GM12878 (cell line): ENCODE measurements at regions not wholly inside any gene's neighbourhood (a gene's known extent, or its start where the extent isn't known, plus 50 kb on each side); places are given as distances from the start of the nearest gene placed in this dataset.

Experiments used
- ATAC-seq: fragments of 200-7000 bp; cut with Tn5 transposase; 3 replicates; pipeline ENCODE4 v1.9.1; 2020; ENCODE audit warnings: mild to moderate bottlenecking, moderate library complexity
- BruUV-seq: library from RNA; stranded (reverse); fragments of 400-500 nt; replicated peaks from 2 replicates; lab custom pipeline; 2021; lab: Mats Ljungman, UMichigan
- CTCF ChIA-PET: fragments of 300-600 bp; sonication (Branson Sonifier 250); formaldehyde crosslinking; extraction: SDS; loops from one replicate; lab custom pipeline; 2021; ENCODE audit warnings: inconsistent platforms; lab: Yijun Ruan, JAX
- POLR2A ChIA-PET: fragments of 350-600 bp; formaldehyde crosslinking; extraction: SDS; loops from one replicate; lab custom pipeline; 2021; ENCODE audit warnings: inconsistent platforms; lab: Charles Lee
- RAD21 ChIA-PET: fragments of 300-600 bp; sonication (Branson Sonifier 250); formaldehyde crosslinking; loops from one replicate; lab custom pipeline; 2023; ENCODE audit warnings: antibody characterized with exemption; ENCODE audit not compliant: unreplicated experiment; lab: Charles Lee
- SMC1A ChIA-PET: fragments of 300-600 bp; sonication (Branson Sonifier 250); formaldehyde crosslinking; loops from one replicate; lab custom pipeline; 2023; ENCODE audit not compliant: unreplicated experiment, uncharacterized antibody; lab: Charles Lee
- DNase-seq: peaks from one replicate; pipeline ENCODE4 v3.0.0-alpha.2; 2011; ENCODE audit warnings: low read depth, low spot score
- FAIRE-seq: peaks from 3 replicates; lab custom pipeline; 2011; peaks lifted over from hg19 to GRCh38; lab: Jason Lieb, UNC
- H2AFZ ChIP-seq: 2 replicates; pipeline ENCODE4 v1.6.0; 2011; ENCODE audit warnings: low read depth, low read length, control low read depth; ENCODE audit not compliant: control insufficient read depth
- H3K27ac ChIP-seq: 2 replicates; pipeline ENCODE4 v1.5.1; 2011; ENCODE audit warnings: control low read depth; ENCODE audit not compliant: control insufficient read depth, insufficient read depth
- H3K27me3 ChIP-seq, 2 experiments: replicated peaks in 1 of 2; 2 replicates each; pipeline versions ENCODE4 v1.6.0 to v1.6.1; 2011; ENCODE audit warnings: low read length in 1 of 2; ENCODE audit not compliant: control insufficient read depth in 2 of 2, insufficient read depth in 2 of 2
- H3K36me3 ChIP-seq, 2 experiments: 2 replicates each; pipeline ENCODE4 v1.5.1; 2011; ENCODE audit warnings: low read length in 1 of 2; ENCODE audit not compliant: control insufficient read depth in 2 of 2, insufficient read depth in 2 of 2
- H3K4me1 ChIP-seq: 2 replicates; pipeline ENCODE4 v1.6.1; 2011; ENCODE audit warnings: mild to moderate bottlenecking, low read length, moderate library complexity, mixed read lengths; ENCODE audit not compliant: control insufficient read depth, insufficient read depth
- H3K4me2 ChIP-seq: 2 replicates; pipeline ENCODE4 v1.6.0; 2011; ENCODE audit warnings: control low read depth; ENCODE audit not compliant: control insufficient read depth, insufficient read depth
- H3K4me3 ChIP-seq: fragments of 200-600 bp; sonication (generic); 2 replicates; pipeline ENCODE4 v1.5.1; 2016
- H3K79me2 ChIP-seq: 2 replicates; pipeline ENCODE4 v1.6.0; 2011; ENCODE audit warnings: low read length; ENCODE audit not compliant: control insufficient read depth, insufficient read depth
- H3K9ac ChIP-seq: 2 replicates; pipeline ENCODE4 v1.8.0; 2011; ENCODE audit warnings: low read length, control low read depth, mixed read lengths; ENCODE audit not compliant: control insufficient read depth, insufficient read depth
- H3K9me3 ChIP-seq: replicated peaks from 3 replicates; pipeline ENCODE4 v1.5.1; 2011; ENCODE audit warnings: mild to moderate bottlenecking, low read length; ENCODE audit not compliant: control insufficient read depth, insufficient read depth
- H4K20me1 ChIP-seq: 2 replicates; pipeline ENCODE4 v1.6.0; 2011; ENCODE audit not compliant: control insufficient read depth, insufficient read depth
- CTCF ChIP-seq, 3 experiments: IDR thresholded peaks in 2 of 3; conservative IDR thresholded peaks in 1 of 3; 2 replicates each; pipeline ENCODE4 v1.5.1; 2011; ENCODE audit warnings: low read depth in 3 of 3, low read length in 3 of 3, mild to moderate bottlenecking in 3 of 3, control low read depth in 2 of 3, moderate library complexity in 2 of 3, inconsistent platforms in 1 of 3, mixed read lengths in 1 of 3; ENCODE audit not compliant: control insufficient read depth in 2 of 3, insufficient read depth in 1 of 3; ENCODE audit errors: extremely low read depth in 1 of 3
- POLR2A ChIP-seq: IDR thresholded peaks from 2 replicates; pipeline ENCODE4 v1.6.1; 2011; ENCODE audit warnings: low read depth, mild to moderate bottlenecking, low read length
- YBX1 ChIP-seq: fragments of 450-650 bp; IDR thresholded peaks from 2 replicates; pipeline ENCODE4 v1.6.1; 2016; ENCODE audit warnings: antibody characterized with exemption
- ZBTB11 ChIP-seq: fragments of 450-650 bp; formaldehyde crosslinking; IDR thresholded peaks from 2 replicates; pipeline ENCODE4 v1.5.0; 2022; ENCODE audit warnings: mild to moderate bottlenecking, missing genetic modification characterization
- ZZZ3 ChIP-seq: IDR thresholded peaks from 2 replicates; pipeline ENCODE4 v1.6.1; 2011; ENCODE audit warnings: low read depth; ENCODE audit not compliant: control insufficient read depth, insufficient read length
- WGBS: methylation state at CpG from one replicate; pipeline ENCODE4 v1.1.6; 2016; ENCODE audit warnings: low lambda C conversion rate; ENCODE audit not compliant: insufficient replicate concordance, insufficient coverage; ENCODE audit errors: missing lambda C conversion rate; 5-methylcytosine and 5-hydroxymethylcytosine counted together
- in situ Hi-C: fragments of 300-500 bp; cut with MboI; formaldehyde crosslinking; loops from 9 replicates; pipeline ENCODE4 v1.14.3; 2018; ENCODE audit warnings: mixed read lengths
- intact Hi-C: fragments of 100-400 bp; cut with micrococcal nuclease; formaldehyde crosslinking; loops from one replicate; pipeline ENCODE4 v1.14.2; 2022; ENCODE audit not compliant: unreplicated experiment

GRCh38 chr11:45400591-45400990 lies 114.5 kb upstream of the SYT13 start:
- 30% methylated on average over 8 of the region's 8 CpGs for WGBS
- H3K4me3 ChIP-seq, result no peak overlapping the region
- ChIA-PET POLR2A (no interaction called here), SMC1A (no interaction called here), CTCF (no interaction called here), RAD21 (no interaction called here)
- peaks cover 0 to 2% of the 10 kb centered on the region in 2 experiments; a peak in 2 of 4 replicates for H3K27me3 ChIP-seq
- BruUV-seq, result no TSS peak
- ATAC-seq (no peak), DNase-seq (no peak), FAIRE-seq (no peak)
- no peaks in the 10 kb centered on the region for H3K36me3 ChIP-seq
- no peak overlapping the region for H2AFZ ChIP-seq
- H3K9ac ChIP-seq, result no peak overlapping the region
- no peak for TF ChIP-seq CTCF (IDR thresholded peaks at IDR 0.05 in 2 of 3, conservative IDR thresholded peaks at IDR 0.05 in 1 of 3; ENCODE audit: control insufficient read depth in 2 of 3, extremely low read depth in 1 of 3, insufficient read depth in 1 of 3, low read depth in 3 of 3, low read length in 3 of 3)
- no peak for TF ChIP-seq ZZZ3
- no peak for TF ChIP-seq ZBTB11 (CRISPR knock-in tag)
- TF ChIP-seq YBX1, result no peak
- no peak for TF ChIP-seq POLR2A
- in situ Hi-C loops, result no loop called here
- H3K4me1 ChIP-seq, result no peaks in the 10 kb centered on the region
- H4K20me1 ChIP-seq, result no peaks in the 10 kb centered on the region
- no peak overlapping the region for H3K27ac ChIP-seq
- H3K4me2 ChIP-seq, result no peak overlapping the region
- H3K79me2 ChIP-seq, result no peaks in the 10 kb centered on the region
- intact Hi-C loops, result no loop called here
- no peaks in the 10 kb centered on the region for H3K9me3 ChIP-seq
